NCI-H526 (cell line): ENCODE measurements at regions not wholly inside any gene's neighbourhood (a gene's known extent, or its start where the extent isn't known, plus 50 kb on each side); places are given as distances from the start of the nearest gene placed in this dataset.

Experiments used
- DNase-seq, 2 experiments: peaks; one replicate each; lab custom pipeline; 2025; lab: John Stamatoyannopoulos, UW

DNA sequence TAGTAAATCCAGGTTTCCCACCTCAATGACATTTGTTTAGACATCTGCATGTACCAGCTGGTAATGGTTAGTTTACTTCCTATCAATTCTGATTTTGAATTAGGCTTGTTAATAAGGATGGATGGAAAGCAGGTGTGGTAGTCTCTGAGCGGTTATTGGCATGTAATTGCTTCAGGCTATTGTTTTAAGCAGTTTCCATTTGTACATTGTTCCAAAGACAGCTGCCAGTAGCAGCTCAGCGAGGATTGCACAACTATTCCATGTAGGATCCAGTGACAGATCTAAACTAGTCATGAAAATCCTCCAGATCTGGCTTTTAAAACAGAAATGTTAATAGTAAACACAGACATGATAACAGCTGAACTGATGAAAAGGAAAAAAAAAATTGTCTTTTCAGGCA is 436.0 kb upstream of the ADARB2 start:
- peak in 1 of 2 experiments; percentile 41 for DNase-seq

- no peak for DNase-seq
Measured at GRCh38 chr10:2165771-2166460, 428.6 kb upstream of the ADARB2 start.

GRCh38 chr10:2150288-2150687 is 413.0 kb upstream of the ADARB2 start:
- DNase-seq = no peak

- no peak for DNase-seq
Measured at GRCh38 chr10:2145926-2146478, 408.7 kb upstream of the ADARB2 start.

DNA sequence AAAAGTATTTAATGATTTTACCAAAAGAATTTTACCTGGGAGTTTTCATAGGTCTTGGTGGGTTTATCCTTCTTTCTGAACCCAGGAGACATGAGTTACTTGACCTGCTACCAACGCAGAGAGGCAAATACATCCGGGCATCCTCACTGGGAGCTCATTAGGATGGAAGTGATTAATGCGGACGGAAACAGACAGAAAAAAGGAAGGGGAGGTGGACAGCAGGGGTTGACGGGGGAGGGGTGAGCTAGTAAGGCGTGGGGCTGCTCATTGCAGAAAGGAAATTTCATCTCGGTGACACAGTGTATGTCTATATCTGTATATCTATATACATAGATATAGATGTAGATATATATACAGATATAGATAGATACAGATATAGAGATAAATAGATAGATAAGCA is 408.2 kb upstream of the ADARB2 start:
- no peak for DNase-seq

DNA sequence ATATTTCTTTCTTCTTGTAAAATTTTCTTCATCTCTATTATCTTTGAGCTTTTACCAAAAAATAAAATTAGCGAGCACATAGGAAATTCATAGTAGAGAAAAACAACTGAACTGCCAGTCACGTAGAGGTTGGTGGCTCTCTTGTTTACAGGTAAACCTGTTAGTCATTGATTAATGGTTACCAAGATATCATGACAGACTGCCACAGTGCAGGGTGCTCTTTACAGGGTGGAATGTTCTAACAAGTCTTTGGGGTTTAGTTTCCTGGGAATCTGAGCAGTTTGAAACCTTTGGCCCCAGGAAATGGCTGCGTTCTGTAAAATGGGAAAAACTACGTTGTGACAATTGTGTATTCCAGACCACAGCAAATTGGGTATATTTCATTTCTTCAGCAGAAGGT is 407.3 kb upstream of the ADARB2 start:
- DNase-seq = no peak

DNA sequence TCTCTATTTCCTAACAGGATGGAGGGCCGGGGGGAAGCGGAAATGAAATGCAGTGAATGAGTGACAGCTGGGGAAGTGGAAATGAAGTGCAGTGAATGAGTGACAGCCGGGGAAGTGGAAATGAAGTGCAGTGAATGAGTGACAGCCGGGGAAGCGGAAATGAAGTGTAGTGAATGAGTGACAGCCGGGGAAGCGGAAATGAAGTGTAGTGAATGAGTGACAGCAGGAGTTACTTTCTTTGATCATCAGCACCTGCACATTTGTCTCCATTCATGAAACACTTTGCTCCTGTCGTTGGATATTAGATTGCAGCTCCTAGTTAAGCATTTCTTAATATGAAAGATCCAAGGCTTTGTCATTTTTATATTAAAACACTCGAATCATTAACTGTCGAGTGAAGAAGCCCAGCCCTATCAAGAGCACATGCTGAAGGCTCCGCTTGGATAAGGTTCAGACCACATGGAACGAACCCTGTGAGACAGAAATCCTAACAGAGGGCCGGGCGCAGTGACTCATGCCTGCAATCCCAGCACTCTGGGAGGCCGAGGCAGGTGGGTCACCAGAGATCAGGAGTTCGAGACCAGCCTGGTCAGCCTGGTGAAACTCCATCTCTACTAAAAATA is 406.0 kb upstream of the ADARB2 start:
- no peak for DNase-seq

DNA sequence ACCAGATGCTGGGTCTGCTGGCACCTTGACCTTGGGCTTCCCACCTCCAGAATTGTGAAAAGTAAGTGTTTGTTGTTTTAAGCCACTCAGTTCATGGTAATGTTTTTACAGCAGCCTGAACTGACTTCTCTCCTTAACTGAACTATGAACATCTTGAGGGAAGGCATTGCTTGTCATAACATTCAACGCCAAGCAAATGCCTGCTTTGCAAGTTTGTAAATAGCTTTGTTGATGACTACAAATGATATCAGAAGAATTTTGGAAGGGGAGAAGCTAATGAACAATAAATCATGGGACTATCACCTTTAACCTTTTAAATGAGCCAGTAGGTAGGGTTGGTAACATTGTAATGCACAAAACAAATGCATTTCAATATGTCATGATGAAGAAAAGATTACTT is 402.4 kb upstream of the ADARB2 start:
- no peak for DNase-seq

GRCh38 chr10:2137549-2138174 is 400.3 kb upstream of the ADARB2 start:
- DNase-seq = peak; percentile 13 to 50

DNA sequence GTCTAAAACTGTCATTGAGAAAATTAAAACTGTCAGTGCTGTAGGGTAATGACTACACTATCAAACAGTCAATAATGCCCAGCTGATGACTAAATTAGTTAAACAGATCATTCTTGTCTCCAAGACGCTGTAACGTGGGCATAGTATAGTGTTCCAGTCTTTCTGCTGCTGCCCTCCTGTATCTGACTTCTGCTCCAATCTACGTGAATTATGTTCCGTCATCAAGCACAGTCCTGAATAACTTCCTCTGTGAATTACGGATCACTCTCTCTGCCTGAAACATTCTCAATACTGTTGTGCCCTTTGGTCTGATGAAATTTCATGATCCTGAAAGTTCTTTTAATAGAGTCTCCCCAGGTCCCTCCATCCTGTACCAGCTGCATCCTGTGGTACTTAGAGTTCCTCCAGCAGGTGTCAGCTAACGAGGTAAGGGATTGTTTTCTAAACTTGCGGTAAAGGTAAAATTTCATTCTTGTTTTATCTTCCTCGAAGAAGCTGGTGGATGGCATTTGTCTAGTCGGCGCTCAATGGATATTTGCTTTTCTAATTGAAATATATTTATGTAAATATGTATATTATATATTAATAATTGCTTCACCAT is 393.5 kb upstream of the ADARB2 start:
- no peak for DNase-seq

DNA sequence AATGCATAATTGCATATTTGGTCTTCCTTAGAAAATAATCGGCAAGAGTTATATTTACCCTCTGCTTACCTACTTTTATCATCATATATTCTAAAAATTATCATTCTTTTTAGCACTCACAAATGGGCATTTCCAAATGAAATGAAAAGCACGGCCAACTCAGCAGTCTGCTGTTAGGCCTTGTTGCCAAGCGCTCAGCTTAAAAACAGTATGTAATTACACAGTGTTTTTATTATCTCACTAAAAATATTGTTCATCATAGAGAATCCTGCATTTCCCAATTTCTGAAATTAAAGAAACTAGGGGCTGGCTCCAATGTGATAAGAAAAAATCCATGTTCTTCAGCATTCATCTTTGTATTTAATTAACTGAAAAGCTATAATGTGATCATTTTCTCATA is 391.7 kb upstream of the ADARB2 start:
- DNase-seq = no peak

GRCh38 chr10:2124135-2124534 is 386.8 kb upstream of the ADARB2 start:
- DNase-seq = no peak

DNA sequence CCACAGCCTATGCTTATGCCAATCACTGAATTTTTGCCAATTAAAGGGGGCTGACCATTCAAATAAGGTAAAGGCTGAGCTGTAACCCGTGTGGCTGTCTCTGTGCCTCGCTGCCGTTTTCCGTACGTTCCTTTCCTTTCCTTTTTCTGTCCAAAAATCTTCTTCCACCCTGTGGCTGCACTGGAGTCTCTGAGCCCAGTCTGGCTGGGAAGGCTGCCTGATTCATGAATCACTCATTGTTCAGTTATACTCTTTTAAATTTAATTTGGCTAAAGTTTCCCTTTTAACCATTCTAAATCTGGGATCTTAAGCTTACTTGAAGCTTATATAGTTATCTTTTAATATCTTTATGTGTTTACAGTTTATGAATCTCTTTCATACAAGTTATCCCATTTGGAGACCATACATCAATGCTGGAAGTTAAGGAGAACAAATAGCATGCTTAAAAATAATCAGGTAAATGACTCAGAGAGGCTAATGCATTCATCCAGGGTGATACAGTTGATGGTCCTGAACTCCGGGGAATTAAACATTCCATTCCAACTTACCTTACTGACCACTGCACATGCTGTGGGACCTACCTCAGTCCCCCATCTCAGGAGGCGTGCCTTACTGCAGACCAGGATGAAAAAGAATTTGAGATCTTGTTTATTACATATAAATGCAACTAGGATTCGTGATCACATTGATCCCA is 385.3 kb upstream of the ADARB2 start:
- DNase-seq = no peak

DNA sequence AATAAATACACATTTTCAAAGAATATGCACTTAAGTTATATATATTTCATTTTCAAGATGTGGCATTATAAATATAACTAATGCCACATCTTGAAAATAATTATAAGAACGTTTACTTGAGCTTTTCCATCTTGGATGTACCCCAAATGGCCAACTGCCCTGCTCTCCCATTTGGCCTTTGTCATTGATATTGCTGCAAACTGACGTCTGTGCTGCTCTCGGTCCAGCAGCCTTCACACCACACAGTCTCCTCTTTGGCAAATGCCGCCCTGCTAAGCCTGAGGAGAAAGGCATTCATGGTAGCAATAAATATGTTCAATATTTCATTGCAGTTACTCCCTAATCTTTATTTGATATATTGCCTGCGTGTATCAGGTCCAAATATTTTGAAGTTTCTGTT is 384.6 kb upstream of the ADARB2 start:
- DNase-seq = no peak

DNA sequence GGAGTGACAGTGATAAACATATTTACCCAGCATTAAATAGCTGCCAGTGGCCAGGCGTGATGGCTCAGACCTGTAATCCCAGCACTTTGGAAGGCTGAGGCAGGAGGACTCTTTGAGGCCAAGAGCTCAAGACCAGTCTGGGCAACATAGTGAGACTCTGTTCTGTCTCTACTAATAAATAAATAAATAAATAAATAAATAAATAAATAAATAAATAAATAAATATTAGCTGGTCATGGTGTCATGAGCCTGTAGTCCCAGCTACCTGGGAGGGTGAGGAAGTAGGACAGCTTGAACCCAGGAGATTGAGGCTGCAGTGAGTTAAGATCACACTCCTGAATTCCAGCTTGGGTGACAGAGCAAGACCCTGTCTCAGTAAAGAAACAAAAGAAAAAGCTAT is 384.0 kb upstream of the ADARB2 start:
- DNase-seq = no peak

DNA sequence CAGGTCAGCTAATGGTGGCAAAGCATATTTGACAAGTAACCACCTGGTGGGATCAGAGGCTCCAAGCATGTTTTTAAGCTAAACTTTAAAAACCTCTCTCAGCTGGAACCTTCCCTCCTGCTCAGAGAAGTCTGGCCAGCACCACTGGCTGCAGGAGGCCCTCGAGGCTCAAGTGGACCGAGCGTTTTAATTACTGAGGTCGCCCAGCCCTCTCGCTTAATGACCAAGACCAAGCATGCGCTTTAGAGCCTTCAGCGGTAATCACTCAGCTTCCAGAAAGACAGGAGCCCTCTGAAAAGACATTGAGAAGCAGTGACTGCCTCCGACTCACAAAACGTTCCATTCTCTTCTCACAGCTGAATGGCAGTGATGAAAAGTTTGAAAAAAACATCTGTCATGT is 383.4 kb upstream of the ADARB2 start:
- DNase-seq = no peak

DNA sequence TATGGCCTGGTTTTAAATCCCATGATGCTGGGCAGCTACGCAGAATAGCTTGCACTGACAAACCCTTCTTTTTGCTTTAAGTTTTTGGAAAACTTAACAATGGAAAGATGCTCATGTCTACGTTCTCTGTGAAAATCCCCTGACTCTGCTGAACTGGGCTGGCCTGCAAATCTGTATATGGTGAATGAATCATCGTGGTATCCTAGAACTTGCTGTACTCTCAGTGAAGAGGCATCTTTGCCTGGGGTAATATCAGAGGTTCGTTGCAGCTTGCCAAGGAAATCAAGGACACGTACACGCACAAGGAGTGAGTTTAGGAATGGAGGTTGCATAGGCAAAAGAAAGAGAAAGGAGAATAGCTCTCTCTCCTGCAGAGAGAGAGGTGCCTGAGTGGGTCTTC is 382.0 kb upstream of the ADARB2 start:
- no peak for DNase-seq

- DNase-seq = no peak
Measured at GRCh38 chr10:2118201-2118600, 380.9 kb upstream of the ADARB2 start.

DNA sequence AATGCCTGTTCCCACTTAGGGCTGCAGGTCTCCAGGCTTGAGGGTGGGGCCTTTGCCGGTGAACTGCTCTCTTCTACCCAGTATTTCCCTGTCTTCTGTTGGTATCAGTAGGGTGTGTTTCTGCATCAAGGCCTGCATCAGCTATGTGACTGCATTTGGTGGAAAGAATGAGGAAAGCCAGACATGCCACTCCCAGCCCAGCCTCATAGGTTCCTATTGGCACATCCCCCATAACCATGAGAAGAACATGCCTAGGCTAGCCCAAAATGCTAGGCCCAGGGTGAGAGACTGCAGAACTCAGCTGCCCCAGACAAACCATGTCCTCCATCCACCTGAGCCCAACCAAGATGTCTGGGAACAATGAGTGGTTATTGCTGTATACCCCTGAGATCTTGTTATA is 380.3 kb upstream of the ADARB2 start:
- DNase-seq = no peak

DNA sequence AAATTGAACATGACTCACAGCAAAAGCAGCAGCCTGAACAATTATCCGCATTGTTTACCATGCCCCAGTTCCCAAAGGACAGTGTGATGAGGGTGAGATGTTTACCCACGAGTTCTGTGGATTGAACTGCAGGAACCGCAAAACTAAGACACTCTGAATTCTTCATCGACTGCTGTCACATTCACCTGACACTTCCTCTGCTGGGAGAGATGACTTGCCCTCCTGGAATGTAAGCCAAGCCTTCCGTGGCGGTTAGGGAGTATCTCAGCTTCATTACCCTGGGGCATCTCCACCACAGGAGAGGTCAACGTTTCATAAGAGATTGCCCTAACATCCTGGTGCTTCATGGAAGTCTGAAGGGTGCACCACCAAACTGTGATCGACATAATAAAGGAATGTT is 374.6 kb upstream of the ADARB2 start:
- DNase-seq = no peak

DNA sequence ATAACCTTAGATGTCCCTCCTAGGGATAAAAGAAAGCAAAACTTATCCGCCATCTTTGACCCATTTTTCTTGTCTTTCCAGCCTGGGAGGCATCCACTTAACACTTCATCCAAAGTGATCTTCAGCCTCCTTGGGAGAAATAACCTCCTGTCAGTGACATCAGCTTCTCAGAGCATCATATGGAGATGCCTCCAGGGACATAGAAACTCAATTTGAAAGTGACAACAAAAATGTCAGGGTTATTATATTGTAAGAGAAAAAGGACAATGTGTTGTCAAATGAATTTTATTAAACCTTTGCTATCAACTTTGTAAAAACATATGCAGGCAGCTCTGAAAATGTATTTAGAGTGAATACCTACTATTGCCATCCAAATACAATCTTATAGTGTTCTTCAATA is 371.2 kb upstream of the ADARB2 start:
- DNase-seq = no peak

DNA sequence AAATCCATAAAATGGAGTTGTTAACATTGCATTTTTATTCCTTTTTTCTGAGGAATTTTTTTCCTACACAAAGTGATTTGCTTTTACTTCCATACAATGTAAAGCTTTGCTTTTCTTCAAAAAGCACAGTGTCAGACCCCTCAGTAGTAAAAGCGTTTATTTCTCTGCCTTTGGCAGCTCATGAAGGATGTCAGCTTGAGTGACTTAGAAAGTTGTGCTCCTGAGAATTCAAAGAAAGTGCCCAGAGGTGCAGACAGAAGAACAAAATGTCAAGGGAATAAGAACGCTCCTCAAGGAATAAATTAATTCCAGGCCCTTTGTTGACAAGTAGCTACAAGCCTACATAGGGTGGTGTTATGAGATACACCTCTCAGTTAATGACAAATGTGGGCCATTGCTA is 369.3 kb upstream of the ADARB2 start:
- no peak for DNase-seq
